Stomach (tissue), 8 donors: ENCODE measurements at regions not wholly inside any gene's neighbourhood (a gene's known extent, or its start where the extent isn't known, plus 50 kb on each side); places are given as distances from the start of the nearest gene placed in this dataset.
A peak's percentile ranks its signal among the peaks of the same experiment; 100 is the strongest.

Experiments used
- DNase-seq, 2 donors: peaks; one replicate each; pipeline versions ENCODE4 v3.0.0 to v3.0.0-alpha.2; 2013 to 2019
- H3K27ac ChIP-seq, 5 donors: fragments of 200-600 bp in 4 of 5; sonication (generic) in 4 of 5; one replicate each; pipeline ENCODE4 v1.5.1; 2013 to 2019; ENCODE audit warnings: mild to moderate bottlenecking in 1 of 5, moderate library complexity in 1 of 5
- H3K27me3 ChIP-seq, 3 donors: fragments of 200-600 bp; sonication (generic); one replicate each; pipeline ENCODE4 v1.5.1; 2017 to 2019; ENCODE audit warnings: mixed run types in 1 of 3
- H3K36me3 ChIP-seq, 4 donors: fragments of 200-600 bp; sonication (generic); 1 replicate in 3 of 4; 2 replicates in 1 of 4; pipeline ENCODE4 v1.5.1; 2016 to 2019
- H3K4me1 ChIP-seq, 4 donors: fragments of 200-600 bp; sonication (generic); one replicate each; pipeline ENCODE4 v1.5.1; 2016 to 2019
- H3K4me3 ChIP-seq, 4 donors: fragments of 200-600 bp; sonication (generic) in 3 of 4; one replicate each; pipeline ENCODE4 v1.5.1; 2016 to 2019; ENCODE audit warnings: mild to moderate bottlenecking in 1 of 4
- H3K9me3 ChIP-seq, 4 donors: fragments of 200-600 bp; sonication (generic); one replicate each; pipeline ENCODE4 v1.5.1; 2016 to 2019
- CTCF ChIP-seq, 7 experiments: fragments of 450-650 bp in 4 of 7; fragments of 200-600 bp in 3 of 7; sonication (generic) in 3 of 7; IDR thresholded peaks; one replicate each; pipeline ENCODE4 v1.5.1; 2016 to 2019; ENCODE audit warnings: antibody characterized with exemption in 7 of 7, control low read depth in 2 of 7, mild to moderate bottlenecking in 1 of 7
- EP300 ChIP-seq: sonication (generic); formaldehyde crosslinking; IDR thresholded peaks from one replicate; pipeline ENCODE4 v1.6.1; 2017; ENCODE audit warnings: antibody characterized with exemption
- POLR2A ChIP-seq, 4 donors: fragments of 450-650 bp; IDR thresholded peaks; one replicate each; pipeline ENCODE4 v1.6.1; 2016; ENCODE audit warnings: antibody characterized with exemption in 4 of 4, control low read depth in 2 of 4, mild to moderate bottlenecking in 1 of 4, moderate library complexity in 1 of 4
- POLR2AphosphoS5 ChIP-seq, 3 donors: sonication (generic); formaldehyde crosslinking; IDR thresholded peaks; one replicate each; pipeline ENCODE4 v1.6.1; 2016; ENCODE audit warnings: antibody characterized with exemption in 3 of 3
- WGBS, 5 donors: extraction: QIAGEN DNeasy Blood & Tissue Kit in 3 of 5; methylation state at CpG; one replicate each; pipeline versions ENCODE4 v1.1.5 to v1.1.7; 2013 to 2018; 5-methylcytosine and 5-hydroxymethylcytosine counted together
- intact Hi-C: fragments of 100-400 bp; cut with DNase I; formaldehyde crosslinking; loops from one replicate; pipeline ENCODE4 v1.15.1; 2023; ENCODE audit warnings: low total_unique reads
- donor health status: healthy with polysubstance abuse.
- donor health status: Bipolar disorder and iron deficiency.
- donor health status: healthy.

- Histone ChIP-seq H3K36me3 (no peaks in the 10 kb centered on the region), H3K27ac (peak overlapping the region in 4 of 5 donors; percentile 5 to 65 (median 50)), H3K27me3 (no peaks in the 10 kb centered on the region), H3K9me3 (no peaks in the 10 kb centered on the region), H3K4me1 (peaks cover 3 to 39% (median 16%) of the 10 kb centered on the region in 4 donors), H3K4me3 (no peak overlapping the region)
- 19 to 45% (median 39%) methylated on average over 1 of the region's 1 CpG for WGBS, 5 donors
- peak in 2 of 3 donors; percentile 9 to 38 for TF ChIP-seq POLR2AphosphoS5 (IDR thresholded peaks at IDR 0.05)
- no peak for TF ChIP-seq CTCF (IDR thresholded peaks at IDR 0.05)
- no peak for TF ChIP-seq EP300
- TF ChIP-seq POLR2A (IDR thresholded peaks at IDR 0.05), result no peak
- DNase-seq, result peak in 1 of 2 donors; percentile 36
- intact Hi-C loops, result no loop called here
Measured at GRCh38 chr7:16978358-16979244, 96.8 kb upstream of the AGR3 start.

- Histone ChIP-seq H3K27me3 (no peaks in the 10 kb centered on the region), H3K4me1 (peaks cover 3 to 39% (median 16%) of the 10 kb centered on the region in 4 donors), H3K36me3 (no peaks in the 10 kb centered on the region), H3K27ac (no peak overlapping the region), H3K9me3 (no peaks in the 10 kb centered on the region), H3K4me3 (no peak overlapping the region)
- WGBS, 5 donors, result 91 to 93% (median 92%) methylated on average over 4 of the region's 4 CpGs
- intact Hi-C loops, result loop anchor here (10.0 kb wide), 1 partner anchor 314 kb away; the partner anchor contains the start of gene AHR
- no peak for TF ChIP-seq EP300
- no peak for TF ChIP-seq POLR2AphosphoS5 (IDR thresholded peaks at IDR 0.05)
- no peak for TF ChIP-seq POLR2A (IDR thresholded peaks at IDR 0.05)
- TF ChIP-seq CTCF (IDR thresholded peaks at IDR 0.05), result no peak
- no peak for DNase-seq
Measured at GRCh38 chr7:16980539-16980938, 98.8 kb upstream of the AGR3 start.

GRCh38 chr7:16982640-16983350, 101.0 kb upstream of the AGR3 start:
- TF ChIP-seq CTCF (IDR thresholded peaks at IDR 0.05) (peak in 5 of 7 experiments; percentile 76 to 96 (median 89)), POLR2AphosphoS5 (IDR thresholded peaks at IDR 0.05) (peak in 1 of 3 donors; percentile 17), POLR2A (IDR thresholded peaks at IDR 0.05) (no peak)
- 8 to 22% (median 13%) methylated on average over 3 of the region's 3 CpGs for WGBS, 5 donors
- intact Hi-C loops, result loop anchor here (10.0 kb wide), 1 partner anchor 312 kb away; the partner anchor contains the start of gene AHR
- DNase-seq, result peak in 1 of 2 donors; percentile 76
- Histone ChIP-seq H3K4me3 (no peak overlapping the region), H3K36me3 (no peaks in the 10 kb centered on the region), H3K27me3 (no peaks in the 10 kb centered on the region), H3K9me3 (no peaks in the 10 kb centered on the region), H3K27ac (peak overlapping the region in 2 of 5 donors; percentile 19 to 24), H3K4me1 (peaks cover 3 to 35% (median 16%) of the 10 kb centered on the region in 4 donors)

GRCh38 chr7:16984375-16984774, 102.6 kb upstream of the AGR3 start:
- no peak for TF ChIP-seq POLR2A (IDR thresholded peaks at IDR 0.05)
- DNase-seq, result no peak
- peaks cover 6 to 23% (median 13%) of the 10 kb centered on the region in 4 donors for H3K4me1 ChIP-seq
- H3K4me3 ChIP-seq, result no peak overlapping the region
- no peaks in the 10 kb centered on the region for H3K36me3 ChIP-seq
- intact Hi-C loops, result loop anchor here (10.0 kb wide), 1 partner anchor 310 kb away; the partner anchor contains the start of gene AHR
- 88 to 98% (median 94%) methylated on average over 2 of the region's 2 CpGs for WGBS, 5 donors
- no peaks in the 10 kb centered on the region for H3K27me3 ChIP-seq
- H3K9me3 ChIP-seq, result no peaks in the 10 kb centered on the region
- H3K27ac ChIP-seq, result no peak overlapping the region
